HG03565 (cell line): ENCODE measurements at regions not wholly inside any gene's neighbourhood (a gene's known extent, or its start where the extent isn't known, plus 50 kb on each side); places are given as distances from the start of the nearest gene placed in this dataset.
"Not testable (repeated sequence)": the region's sequence is repeated elsewhere in the genome, so short reads cannot be mapped to it uniquely, and the experiment has no call there.

Source experiments
- ATAC-seq: cut with Tn5 transposase; IDR thresholded peaks from one replicate; pipeline ENCODE4 v1.9.1; 2021; ENCODE audit warnings: mild to moderate bottlenecking, moderate library complexity; ENCODE audit not compliant: unreplicated experiment

- no peak for ATAC-seq
Observed at GRCh38 chr10:3325954-3326750, 153.6 kb upstream of the PITRM1 start.

- no peak for ATAC-seq
Observed at GRCh38 chr10:3324612-3325038, 152.0 kb upstream of the PITRM1 start.

DNA sequence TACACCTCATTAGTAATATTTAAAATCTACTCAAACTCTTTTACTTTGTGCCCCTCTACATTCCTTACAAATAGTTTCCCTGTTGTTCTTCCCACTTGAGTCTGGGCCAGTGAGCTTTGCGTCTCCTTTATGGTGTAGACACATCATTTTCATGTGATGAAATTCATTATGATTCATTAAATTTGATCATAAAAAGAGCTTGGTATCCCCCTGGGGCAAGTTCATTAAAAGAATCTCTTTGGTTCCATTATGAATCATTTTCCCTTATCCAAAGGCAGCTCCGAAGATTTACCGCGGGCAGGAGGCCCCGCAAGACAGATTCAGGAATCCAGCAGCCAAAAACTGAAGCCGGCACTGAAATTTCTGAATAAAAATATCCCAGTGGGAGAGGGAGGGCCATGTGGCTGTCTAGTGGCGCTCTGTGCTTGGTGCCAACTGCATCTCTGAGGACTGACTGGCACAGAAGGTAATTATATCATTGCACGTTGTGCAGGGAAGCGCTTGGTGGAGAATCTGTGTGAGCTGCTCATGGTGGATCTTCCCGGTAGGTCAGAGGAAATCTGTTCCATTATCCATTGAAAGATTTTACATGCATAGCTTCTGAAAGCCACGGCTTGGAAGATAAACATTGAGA lies 151.4 kb upstream of the PITRM1 start:
- ATAC-seq, result no peak

DNA sequence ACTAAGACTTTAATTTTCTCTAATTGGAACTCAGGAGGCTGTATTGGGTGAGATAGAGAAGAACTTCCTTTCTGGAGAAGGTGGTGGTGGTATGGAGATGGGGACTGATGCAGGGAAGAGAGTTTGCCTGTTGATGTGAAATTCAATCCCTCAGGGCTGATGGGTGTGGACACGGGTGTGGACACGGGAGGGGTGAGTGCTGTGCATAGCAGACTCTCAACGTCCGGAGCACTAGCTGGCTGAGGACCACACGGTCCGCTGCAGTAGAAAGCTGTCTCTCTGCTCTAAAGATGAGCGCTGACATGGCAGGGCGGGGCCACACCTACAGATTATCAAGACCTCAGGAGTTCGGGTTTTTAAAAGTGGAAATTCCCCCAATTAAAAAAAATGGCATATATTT lies 148.5 kb upstream of the PITRM1 start:
- ATAC-seq, result no peak

DNA sequence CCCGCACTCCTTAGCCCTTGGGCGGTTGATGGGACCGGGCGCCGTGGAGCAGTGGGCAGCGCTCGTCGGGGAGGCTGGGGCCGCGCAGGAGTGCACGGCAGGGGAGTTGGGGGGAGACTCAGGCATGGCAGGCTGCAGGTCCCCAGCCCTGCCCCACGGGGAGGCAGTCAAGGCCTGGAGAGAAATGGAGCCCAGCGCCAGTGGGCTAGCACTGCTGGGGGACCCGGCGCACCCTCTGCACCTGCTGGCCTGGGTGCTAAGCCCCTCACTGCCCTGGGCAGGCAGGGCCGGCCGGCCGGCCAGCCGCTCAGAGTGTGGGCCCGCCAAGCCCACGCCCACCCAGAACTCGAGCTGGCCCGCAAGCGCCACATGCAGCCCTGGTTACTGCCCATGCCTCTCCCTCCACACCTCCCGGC lies 147.2 kb upstream of the PITRM1 start:
- ATAC-seq, result no peak

GRCh38 chr10:3318480-3318807 lies 145.9 kb upstream of the PITRM1 start:
- ATAC-seq, result not testable (repeated sequence)

DNA sequence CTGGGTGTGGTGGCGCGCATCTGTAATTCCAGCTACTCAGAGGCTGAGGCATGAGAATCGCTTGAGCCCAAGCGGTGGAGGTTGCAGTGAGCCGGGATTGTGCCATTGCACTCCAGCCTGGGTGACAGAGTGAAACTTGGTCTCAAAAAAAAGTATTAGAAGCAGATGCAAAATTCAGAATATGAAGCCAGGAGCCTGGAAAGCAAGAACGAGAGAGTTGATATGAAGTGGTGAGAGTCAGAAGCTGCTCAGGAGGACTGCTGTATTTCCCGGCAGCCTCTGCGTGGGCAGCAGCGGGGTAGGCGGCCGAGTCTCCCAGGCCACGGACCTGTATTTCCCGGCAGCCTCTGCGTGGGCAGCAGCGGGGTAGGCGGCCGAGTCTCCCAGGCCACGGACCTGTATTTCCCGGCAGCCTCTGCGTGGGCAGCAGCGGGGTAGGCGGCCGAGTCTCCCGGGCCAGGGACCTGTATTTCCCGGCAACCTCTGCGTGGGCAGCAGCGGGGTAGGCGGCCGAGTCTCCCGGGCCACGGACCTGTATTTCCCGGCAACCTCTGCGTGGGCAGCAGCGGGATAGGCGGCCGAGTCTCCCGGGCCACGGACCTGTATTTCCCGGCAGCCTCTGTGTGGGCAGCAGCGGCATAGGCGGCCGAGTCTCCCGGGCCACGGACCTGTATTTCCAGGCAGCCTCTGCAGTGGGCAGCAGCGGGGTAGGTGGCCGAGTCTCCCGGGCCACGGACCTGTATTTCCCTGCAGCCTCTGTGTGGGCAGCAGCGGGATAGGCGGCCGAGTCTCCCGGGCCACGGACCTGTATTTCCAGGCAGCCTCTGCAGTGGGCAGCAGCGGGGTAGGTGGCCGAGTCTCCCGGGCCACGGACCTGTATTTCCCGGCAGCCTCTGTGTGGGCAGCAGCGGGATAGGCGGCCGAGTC lies 145.2 kb upstream of the PITRM1 start:
- ATAC-seq, result not testable (repeated sequence)

DNA sequence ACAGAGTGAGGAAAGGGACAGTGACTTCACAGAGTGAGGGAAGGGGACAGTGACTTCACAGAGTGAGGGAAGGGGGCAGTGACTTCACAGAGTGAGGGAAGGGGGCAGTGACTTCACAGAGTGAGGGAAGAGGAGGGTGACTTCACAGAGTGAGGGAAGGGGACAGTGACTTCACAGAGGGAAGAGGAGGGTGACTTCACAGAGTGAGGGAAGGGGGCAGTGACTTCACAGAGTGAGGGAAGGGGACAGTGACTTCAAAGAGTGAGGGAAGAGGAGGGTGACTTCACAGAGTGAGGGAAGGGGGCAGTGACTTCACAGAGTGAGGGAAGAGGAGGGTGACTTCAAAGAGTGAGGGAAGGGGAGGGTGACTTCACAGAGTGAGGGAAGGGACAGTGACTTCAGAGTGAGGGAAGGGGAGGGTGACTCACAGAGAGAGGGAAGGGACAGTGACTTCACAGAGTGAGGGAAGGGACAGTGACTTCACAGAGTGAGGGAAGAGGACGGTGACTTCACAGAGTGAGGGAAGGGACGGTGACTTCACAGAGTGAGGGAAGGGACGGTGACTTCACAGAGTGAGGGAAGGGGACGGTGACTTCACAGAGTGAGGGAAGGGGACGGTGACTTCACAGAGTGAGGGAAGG lies 142.0 kb upstream of the PITRM1 start:
- not testable (repeated sequence) for ATAC-seq

GRCh38 chr10:3313784-3314444 lies 141.3 kb upstream of the PITRM1 start:
- ATAC-seq, result not testable (repeated sequence)

DNA sequence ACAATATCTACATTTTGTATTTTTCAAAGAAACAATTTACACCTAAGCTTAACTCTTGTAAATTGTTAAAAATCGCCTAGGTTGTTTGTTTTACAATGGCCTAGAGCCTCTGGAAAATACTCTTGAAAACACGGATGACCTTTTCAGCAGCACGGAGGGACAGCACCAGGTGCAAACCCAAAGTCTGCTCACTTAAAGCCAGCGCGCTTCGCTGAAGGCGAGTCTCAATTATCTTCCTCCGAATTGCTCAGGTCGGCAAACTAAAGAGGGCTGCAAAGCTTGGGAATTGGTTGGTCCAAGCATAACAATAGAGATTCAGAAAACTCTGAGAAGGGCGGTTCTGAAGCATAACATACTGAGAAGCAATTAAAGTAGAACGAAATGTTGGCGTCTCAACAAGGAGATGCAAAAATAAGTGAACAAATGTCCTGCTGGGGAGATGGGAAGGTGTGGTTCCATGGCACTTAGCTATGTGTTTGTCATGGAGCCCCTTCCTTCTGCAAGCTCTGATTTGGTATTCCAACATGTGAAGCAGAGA lies 139.9 kb upstream of the PITRM1 start:
- ATAC-seq, result no peak

- no peak for ATAC-seq
Observed at GRCh38 chr10:3310016-3310784, 137.6 kb upstream of the PITRM1 start.

DNA sequence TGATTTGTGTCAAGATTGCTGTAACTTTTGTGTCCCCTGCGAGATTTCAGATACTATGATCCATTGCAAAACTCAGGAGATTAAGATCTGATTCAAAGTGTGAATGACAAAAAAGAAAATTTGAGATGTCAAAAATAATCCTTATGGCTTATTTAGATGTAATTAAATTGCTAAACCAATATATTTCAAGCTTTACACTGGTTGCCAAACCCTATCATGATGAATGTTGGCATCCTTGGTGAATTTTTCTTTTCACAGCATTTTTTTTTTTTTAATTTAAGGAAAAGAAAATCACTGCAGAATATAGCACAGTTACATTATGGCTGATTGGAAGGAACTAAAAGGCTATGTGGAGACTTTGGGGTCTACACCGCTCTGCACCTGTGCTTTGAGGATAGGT lies 133.5 kb upstream of the PITRM1 start:
- no peak for ATAC-seq

GRCh38 chr10:3295582-3296151 lies 123.1 kb upstream of the PITRM1 start:
- ATAC-seq, result no peak

GRCh38 chr10:3294919-3295581 lies 122.5 kb upstream of the PITRM1 start:
- ATAC-seq, result no peak

GRCh38 chr10:3293581-3294431 lies 121.2 kb upstream of the PITRM1 start:
- ATAC-seq, result no peak

GRCh38 chr10:3292636-3293035 lies 120.1 kb upstream of the PITRM1 start:
- no peak for ATAC-seq

- no peak for ATAC-seq
Observed at GRCh38 chr10:3290550-3290949, 118.0 kb upstream of the PITRM1 start.
